K562 (cell line): ENCODE measurements at regions not wholly inside any gene's neighbourhood (a gene's known extent, or its start where the extent isn't known, plus 50 kb on each side); places are given as distances from the start of the nearest gene placed in this dataset.

Experiments used
- ATF7 ChIP-seq: fragments of 450-650 bp; IDR thresholded peaks from 2 replicates; pipeline ENCODE4 v1.7.1; 2014; ENCODE audit warnings: mild to moderate bottlenecking, moderate library complexity
- CGGBP1 ChIP-seq: fragments of 250-450 bp; sonication (Bioruptor Pico); IDR thresholded peaks from 2 replicates; pipeline ENCODE4 v1.9.0; 2021; ENCODE audit warnings: mild to moderate bottlenecking
- ELF1 ChIP-seq: fragments of 200-800 bp; sonication (Bioruptor generic); IDR thresholded peaks from 2 replicates; pipeline ENCODE4 v1.6.1; 2016; ENCODE audit warnings: missing genetic modification characterization, missing compliant biosample characterization
- FIP1L1 ChIP-seq: fragments of 200-400 bp; formaldehyde crosslinking; IDR thresholded peaks from 2 replicates; pipeline ENCODE4 v1.6.1; 2018; ENCODE audit warnings: mild to moderate bottlenecking, low read depth, low read length; ENCODE audit not compliant: poor library complexity, severe bottlenecking
- FOXA3 ChIP-seq, 2 experiments: fragments of 450-650 bp in 1 of 2; sonication (generic) in 1 of 2; formaldehyde crosslinking; IDR thresholded peaks in 1 of 2; conservative IDR thresholded peaks in 1 of 2; 2 replicates each; pipeline versions ENCODE4 v1.4.0 to v1.8.0; 2020 to 2022; ENCODE audit warnings: mild to moderate bottlenecking in 2 of 2, missing genetic modification reagents in 1 of 2
- FUS ChIP-seq: fragments of 200-400 bp; formaldehyde crosslinking; optimal IDR thresholded peaks from 2 replicates; pipeline ENCODE3; 2017; ENCODE audit warnings: low read depth, low read length
- HMGN3 ChIP-seq: IDR thresholded peaks from 2 replicates; pipeline ENCODE4 v1.6.1; 2011; ENCODE audit warnings: borderline replicate concordance, low read depth, mild to moderate bottlenecking, mixed read lengths, low read length; ENCODE audit not compliant: insufficient read length; ENCODE audit errors: extremely low read depth
- KDM4B ChIP-seq, 2 experiments: fragments of 450-650 bp in 1 of 2; sonication (generic) in 1 of 2; IDR thresholded peaks; 2 replicates each; pipeline ENCODE4 v1.6.1; 2016 to 2017; ENCODE audit warnings: borderline replicate concordance in 2 of 2, antibody characterized with exemption in 1 of 2, low read depth in 1 of 2, mild to moderate bottlenecking in 1 of 2
- KLF1 ChIP-seq: fragments of 450-650 bp; IDR thresholded peaks from 2 replicates; pipeline ENCODE4 v1.6.1; 2016; ENCODE audit warnings: missing genetic modification characterization, missing compliant biosample characterization
- MECOM ChIP-seq: fragments of 250-450 bp; sonication (Bioruptor Pico); IDR thresholded peaks from 2 replicates; pipeline ENCODE4 v1.8.0; 2022; ENCODE audit warnings: inconsistent platforms
- MEIS2 ChIP-seq: fragments of 450-650 bp; IDR thresholded peaks from 2 replicates; pipeline ENCODE4 v1.6.1; 2014; ENCODE audit warnings: mild to moderate bottlenecking; ENCODE audit not compliant: partially characterized antibody
- NFIC ChIP-seq: fragments of 450-650 bp; IDR thresholded peaks from 2 replicates; pipeline ENCODE4 v1.6.1; 2017; ENCODE audit warnings: mild to moderate bottlenecking, inconsistent platforms
- RB1 ChIP-seq: fragments of 450-650 bp; IDR thresholded peaks from 2 replicates; pipeline ENCODE4 v1.6.1; 2017; ENCODE audit warnings: low read depth, mild to moderate bottlenecking
- RUNX1 ChIP-seq: sonication (generic); IDR thresholded peaks from 2 replicates; pipeline ENCODE4 v1.6.1; 2016; ENCODE audit warnings: antibody characterized with exemption, low read depth
- SP1 ChIP-seq: sonication (generic); formaldehyde crosslinking; IDR thresholded peaks from 2 replicates; pipeline ENCODE4 v1.8.1; 2022; ENCODE audit warnings: mild to moderate bottlenecking, missing genetic modification reagents
- U2AF1 ChIP-seq: fragments of 200-400 bp; formaldehyde crosslinking; optimal IDR thresholded peaks from 2 replicates; pipeline ENCODE3; 2017; ENCODE audit warnings: mild to moderate bottlenecking, low read depth, low read length, moderate library complexity
- ZNF124 ChIP-seq: sonication (generic); formaldehyde crosslinking; IDR thresholded peaks from 2 replicates; pipeline ENCODE4 v1.8.1; 2022; ENCODE audit warnings: missing genetic modification reagents
- ZNF140 ChIP-seq: fragments of 250-450 bp; sonication (Bioruptor Pico); IDR thresholded peaks from 2 replicates; pipeline ENCODE4 v1.8.0; 2021; ENCODE audit warnings: moderate library complexity, mild to moderate bottlenecking, inconsistent platforms
- ZNF589 ChIP-seq: fragments of 200-800 bp; sonication (Bioruptor generic); IDR thresholded peaks from 2 replicates; pipeline ENCODE4 v1.6.1; 2016; ENCODE audit warnings: low read depth, missing genetic modification characterization, missing compliant biosample characterization
- ZNF696 ChIP-seq: fragments of 250-450 bp; sonication (Bioruptor Pico); conservative IDR thresholded peaks from 2 replicates; pipeline ENCODE4 v1.4.0; 2020; ENCODE audit warnings: mild to moderate bottlenecking, moderate library complexity
- ZSCAN32 ChIP-seq: fragments of 450-650 bp; formaldehyde crosslinking; IDR thresholded peaks from 2 replicates; pipeline ENCODE4 v1.4.0; 2020; ENCODE audit warnings: mild to moderate bottlenecking, moderate library complexity
- TF ChIP-seq, protein P1 (sequence below): sonication (generic); formaldehyde crosslinking; IDR thresholded peaks from 2 replicates; pipeline ENCODE4 v1.8.0; 2022; ENCODE audit warnings: mild to moderate bottlenecking, low read depth, missing genetic modification reagents
- TF ChIP-seq, protein P2 (sequence below): fragments of 250-450 bp; sonication (Bioruptor Pico); IDR thresholded peaks from 2 replicates; pipeline ENCODE4 v1.4.0; 2020; ENCODE audit warnings: mild to moderate bottlenecking
- TF ChIP-seq, protein P3 (sequence below): fragments of 450-650 bp; IDR thresholded peaks from 2 replicates; pipeline ENCODE4 v1.7.1; 2018; ENCODE audit warnings: mild to moderate bottlenecking, low read depth; ENCODE audit not compliant: partially characterized antibody

DNA sequence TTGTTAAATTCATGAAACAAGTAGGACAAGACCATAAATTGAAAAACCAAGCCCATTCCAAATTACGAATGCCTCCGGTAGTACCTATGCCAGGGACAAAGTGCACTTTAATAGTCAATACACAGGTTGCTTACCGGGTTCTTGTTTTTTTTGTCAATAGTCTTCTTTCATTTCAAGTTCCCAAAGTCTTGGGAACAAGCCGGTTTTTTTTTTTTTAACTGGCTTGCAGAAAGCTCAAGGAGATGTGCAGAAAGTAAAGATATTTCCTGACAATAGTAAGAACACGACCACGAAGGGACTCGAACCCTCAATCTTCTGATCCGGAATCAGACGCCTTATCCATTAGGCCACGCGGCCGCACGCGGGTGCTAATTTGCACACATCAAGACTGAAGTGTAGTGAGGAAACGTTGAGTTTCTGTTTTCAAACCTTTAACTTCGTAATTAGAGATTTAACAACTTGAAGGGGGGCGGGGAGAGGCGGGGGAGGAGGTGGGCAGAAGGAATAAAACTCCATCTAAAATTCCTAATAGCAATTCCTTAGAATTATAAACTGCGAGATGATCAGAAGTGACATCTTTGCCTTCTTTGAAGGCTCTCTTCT lies 181.0 kb downstream of the TRIM27 start (continued):
- TF ChIP-seq SP1 (CRISPR knock-in tag) (0 out of 2 replicates have a peak, but pooled peaks have one; percentile 36), FIP1L1 (no peak), ZNF696 (CRISPR knock-in tag) (no peak), FUS (no peak), ZNF140 (CRISPR knock-in tag) (no peak), ELF1 (tag) (peak; percentile 56), MEIS2 (no peak), RUNX1 (no peak), KDM4B (IDR thresholded peaks at IDR 0.05; ENCODE audit: borderline replicate concordance in 2 of 2, low read depth in 1 of 2) (no peak), MECOM (CRISPR knock-in tag) (peak; percentile 59; the same call in 1 of the 2 replicates), FOXA3 (CRISPR knock-in tag; conservative IDR thresholded peaks at IDR 0.05 in 1 of 2, IDR thresholded peaks at IDR 0.05 in 1 of 2) (0 out of 4 replicates have a peak, but pooled peaks of 1 of the 2 experiments have one; percentile 20), ZNF124 (CRISPR knock-in tag) (no peak), U2AF1 (peak; percentile 71), ATF7 (no peak), ZSCAN32 (CRISPR knock-in tag) (no peak), ZNF589 (peak; percentile 64; the same call in 1 of the 2 replicates), NFIC (peak; percentile 63), HMGN3 (no peak), KLF1 (tag) (no peak), CGGBP1 (CRISPR knock-in tag) (no peak), RB1 (peak; percentile 78; the same call in 1 of the 2 replicates)
- TF ChIP-seq, protein P1, sequence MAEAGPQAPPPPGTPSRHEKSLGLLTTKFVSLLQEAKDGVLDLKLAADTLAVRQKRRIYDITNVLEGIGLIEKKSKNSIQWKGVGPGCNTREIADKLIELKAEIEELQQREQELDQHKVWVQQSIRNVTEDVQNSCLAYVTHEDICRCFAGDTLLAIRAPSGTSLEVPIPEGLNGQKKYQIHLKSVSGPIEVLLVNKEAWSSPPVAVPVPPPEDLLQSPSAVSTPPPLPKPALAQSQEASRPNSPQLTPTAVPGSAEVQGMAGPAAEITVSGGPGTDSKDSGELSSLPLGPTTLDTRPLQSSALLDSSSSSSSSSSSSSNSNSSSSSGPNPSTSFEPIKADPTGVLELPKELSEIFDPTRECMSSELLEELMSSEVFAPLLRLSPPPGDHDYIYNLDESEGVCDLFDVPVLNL (CRISPR knock-in tag): no peak
- TF ChIP-seq, protein P2, sequence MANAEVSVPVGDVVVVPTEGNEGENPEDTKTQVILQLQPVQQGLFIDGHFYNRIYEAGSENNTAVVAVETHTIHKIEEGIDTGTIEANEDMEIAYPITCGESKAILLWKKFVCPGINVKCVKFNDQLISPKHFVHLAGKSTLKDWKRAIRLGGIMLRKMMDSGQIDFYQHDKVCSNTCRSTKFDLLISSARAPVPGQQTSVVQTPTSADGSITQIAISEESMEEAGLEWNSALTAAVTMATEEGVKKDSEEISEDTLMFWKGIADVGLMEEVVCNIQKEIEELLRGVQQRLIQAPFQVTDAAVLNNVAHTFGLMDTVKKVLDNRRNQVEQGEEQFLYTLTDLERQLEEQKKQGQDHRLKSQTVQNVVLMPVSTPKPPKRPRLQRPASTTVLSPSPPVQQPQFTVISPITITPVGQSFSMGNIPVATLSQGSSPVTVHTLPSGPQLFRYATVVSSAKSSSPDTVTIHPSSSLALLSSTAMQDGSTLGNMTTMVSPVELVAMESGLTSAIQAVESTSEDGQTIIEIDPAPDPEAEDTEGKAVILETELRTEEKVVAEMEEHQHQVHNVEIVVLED (CRISPR knock-in tag): no peak
- TF ChIP-seq, protein P3, sequence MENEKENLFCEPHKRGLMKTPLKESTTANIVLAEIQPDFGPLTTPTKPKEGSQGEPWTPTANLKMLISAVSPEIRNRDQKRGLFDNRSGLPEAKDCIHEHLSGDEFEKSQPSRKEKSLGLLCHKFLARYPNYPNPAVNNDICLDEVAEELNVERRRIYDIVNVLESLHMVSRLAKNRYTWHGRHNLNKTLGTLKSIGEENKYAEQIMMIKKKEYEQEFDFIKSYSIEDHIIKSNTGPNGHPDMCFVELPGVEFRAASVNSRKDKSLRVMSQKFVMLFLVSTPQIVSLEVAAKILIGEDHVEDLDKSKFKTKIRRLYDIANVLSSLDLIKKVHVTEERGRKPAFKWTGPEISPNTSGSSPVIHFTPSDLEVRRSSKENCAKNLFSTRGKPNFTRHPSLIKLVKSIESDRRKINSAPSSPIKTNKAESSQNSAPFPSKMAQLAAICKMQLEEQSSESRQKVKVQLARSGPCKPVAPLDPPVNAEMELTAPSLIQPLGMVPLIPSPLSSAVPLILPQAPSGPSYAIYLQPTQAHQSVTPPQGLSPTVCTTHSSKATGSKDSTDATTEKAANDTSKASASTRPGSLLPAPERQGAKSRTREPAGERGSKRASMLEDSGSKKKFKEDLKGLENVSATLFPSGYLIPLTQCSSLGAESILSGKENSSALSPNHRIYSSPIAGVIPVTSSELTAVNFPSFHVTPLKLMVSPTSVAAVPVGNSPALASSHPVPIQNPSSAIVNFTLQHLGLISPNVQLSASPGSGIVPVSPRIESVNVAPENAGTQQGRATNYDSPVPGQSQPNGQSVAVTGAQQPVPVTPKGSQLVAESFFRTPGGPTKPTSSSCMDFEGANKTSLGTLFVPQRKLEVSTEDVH: no peak
